ENCODE measurements at regions not wholly inside any gene's neighbourhood (a gene's known extent, or its start where the extent isn't known, plus 50 kb on each side); places are given as distances from the start of the nearest gene placed in this dataset.

DNA sequence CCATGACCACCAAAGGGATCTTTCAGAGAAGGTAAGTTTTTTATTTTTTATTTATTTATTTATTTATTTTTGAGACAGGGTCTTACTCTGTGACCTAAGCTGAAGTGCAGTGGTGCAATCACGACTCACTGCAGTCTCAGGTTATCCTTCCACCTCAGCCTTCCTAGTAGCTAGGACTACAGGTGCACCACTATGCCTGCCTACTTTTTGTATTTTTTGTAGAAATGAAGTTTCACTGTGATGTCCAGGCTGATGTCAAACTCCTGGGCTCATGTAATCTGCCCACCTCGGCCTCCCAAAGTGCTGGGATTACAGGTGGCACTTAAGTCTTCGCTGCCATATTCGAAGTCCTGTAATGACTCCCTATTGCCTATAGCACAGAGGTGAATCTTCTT, 342.5 kb downstream of the CYRIA start:
- CTCF ChIA-PET (ENCODE audit: partially characterized antibody) = interaction anchor here (0.7 to 1.9 kb wide), 5 partner anchors 13 to 379 kb away, joined by 3 to 4 read pairs (median 3); no protein-coding TSS in a partner anchor
- Histone ChIP-seq H2AK5ac (ENCODE audit: low read depth, low read length) (no peak overlapping the region), H4K5ac (ENCODE audit: insufficient read length, low read depth, low read length) (no peak overlapping the region), H2BK120ac (replicated peaks; ENCODE audit: low read depth, low read length) (no peak overlapping the region), H3K14ac (ENCODE audit: insufficient read length) (no peak overlapping the region), H3K4me1 (replicated peaks in 1 of 4; ENCODE audit: control insufficient read depth in 3 of 4, insufficient read depth in 4 of 4, low read length in 3 of 4) (peaks cover 0 to 4% (median 3%) of the 10 kb centered on the region in 4 experiments; a peak in 5 of 7 replicates), H3K23me2 (ENCODE audit: low read depth, low read length) (no peaks in the 10 kb centered on the region), H3K9ac (replicated peaks in 1 of 4; ENCODE audit: extremely low read depth in 1 of 4, low read depth in 3 of 4, low read length in 3 of 4) (no peak overlapping the region), H3K4ac (replicated peaks; ENCODE audit: insufficient read length, low read depth, low read length) (no peak overlapping the region), H3K36me3 (ENCODE audit: control insufficient read depth in 2 of 4, insufficient read depth in 4 of 4, low read length in 3 of 4) (no peaks in the 10 kb centered on the region), H3K27ac (ENCODE audit: low read depth, low read length) (no peak overlapping the region), H2BK20ac (ENCODE audit: low read length) (no peak overlapping the region), H3K27me3 (replicated peaks in 1 of 4; ENCODE audit: control insufficient read depth in 3 of 4, extremely low read depth in 1 of 4, insufficient read depth in 3 of 4, low read length in 3 of 4) (no peaks in the 10 kb centered on the region), H4K8ac (ENCODE audit: extremely low read depth, insufficient read depth, low read length) (no peak overlapping the region), H4K20me1 (replicated peaks in 1 of 2; ENCODE audit: control insufficient read depth in 1 of 2, insufficient read depth in 2 of 2, low read length in 2 of 2) (no peaks in the 10 kb centered on the region), H2BK5ac (ENCODE audit: low read depth, low read length) (no peak overlapping the region), H3K4me2 (ENCODE audit: insufficient read depth in 1 of 2, low read depth in 2 of 2, low read length in 2 of 2) (no peak overlapping the region), H3K79me1 (ENCODE audit: low read depth, low read length) (no peaks in the 10 kb centered on the region), H3K79me2 (ENCODE audit: control insufficient read depth in 1 of 2, insufficient read depth in 2 of 2, low read length in 2 of 2) (no peaks in the 10 kb centered on the region), H2BK12ac (ENCODE audit: low read depth, low read length) (no peak overlapping the region), H3K9me3 (ENCODE audit: insufficient read depth in 2 of 2, low read depth in 1 of 2, low read length in 1 of 2) (no peaks in the 10 kb centered on the region), H3K18ac (ENCODE audit: extremely low read depth, low read length) (no peak overlapping the region), H3K23ac (ENCODE audit: insufficient read length) (no peak overlapping the region), H4K91ac (replicated peaks; ENCODE audit: insufficient read length, low read length) (no peak overlapping the region), H2AFZ (ENCODE audit: low read length) (no peak overlapping the region), H3K56ac (replicated peaks; ENCODE audit: insufficient read length, low read depth, low read length) (no peak overlapping the region), H2BK15ac (ENCODE audit: low read length) (no peak overlapping the region), H3K4me3 (ENCODE audit: extremely low read depth in 1 of 4, insufficient read depth in 2 of 4, low read depth in 3 of 4, low read length in 4 of 4) (no peak overlapping the region)
- FAIRE-seq = no peak
- no peak for TF ChIP-seq TBP (IDR thresholded peaks at IDR 0.05; ENCODE audit: low read depth, low read length)
- no peak for TF ChIP-seq POU5F1 (IDR thresholded peaks at IDR 0.05; ENCODE audit: low read depth, low read length)
- no peak for TF ChIP-seq ATF2 (IDR thresholded peaks at IDR 0.05; ENCODE audit: low read length)
- no peak for TF ChIP-seq KDM5A (IDR thresholded peaks at IDR 0.05; ENCODE audit: low read length)
- no peak for TF ChIP-seq NRF1 (IDR thresholded peaks at IDR 0.05; ENCODE audit: low read depth, low read length)
- TF ChIP-seq GTF2F1 (IDR thresholded peaks at IDR 0.05; ENCODE audit: borderline replicate concordance, low read depth, low read length) = no peak
- no peak for TF ChIP-seq POLR2AphosphoS5 (IDR thresholded peaks at IDR 0.05; ENCODE audit: low read depth, low read length)
- WGBS, 2 experiments (ENCODE audit: extremely low coverage in 1 of 2, insufficient coverage in 1 of 2, insufficient read length in 1 of 2, insufficient replicate concordance in 2 of 2, low coverage in 1 of 2, low lambda C conversion rate in 2 of 2, missing lambda C conversion rate in 1 of 2) = 95% methylated on average over 4 of the region's 4 CpGs; no CpG with 5 or more reads in 1 of the 2 experiments
- DNase-seq (ENCODE audit: low read depth in 1 of 2, low spot score in 2 of 2) = no peak
- POLR2A ChIA-PET (ENCODE audit: partially characterized antibody) = no interaction called here

All from H1 (cell line).